ENCODE measurements at regions not wholly inside any gene's neighbourhood (a gene's known extent, or its start where the extent isn't known, plus 50 kb on each side); places are given as distances from the start of the nearest gene placed in this dataset.

GRCh38 chr4:175424111-175424510 lies 388.0 kb downstream of the GPM6A start:
- Mint-ChIP-seq H3K36me3 (ENCODE audit: low read depth) (peaks cover 3% of the 10 kb centered on the region), H3K27ac (ENCODE audit: unreplicated experiment) (peak overlapping the region; percentile 3), H3K4me3 (ENCODE audit: unreplicated experiment) (no peak overlapping the region), H3K27me3 (ENCODE audit: low read depth) (no peaks in the 10 kb centered on the region), H3K4me1 (ENCODE audit: low read depth) (peaks cover 51% of the 10 kb centered on the region), H3K9me3 (ENCODE audit: low read depth) (peaks cover 13% of the 10 kb centered on the region)
- DNase-seq (ENCODE audit: low spot score), result no peak
- no peak for TF ChIP-seq CTCF (IDR thresholded peaks at IDR 0.05)

GRCh38 chr4:175427751-175428150 lies 384.3 kb downstream of the GPM6A start:
- TF ChIP-seq CTCF (IDR thresholded peaks at IDR 0.05), result no peak
- no peak overlapping the region for H3K27ac Mint-ChIP-seq (ENCODE audit: unreplicated experiment)
- no peak for DNase-seq (ENCODE audit: low spot score)
- peaks cover 10% of the 10 kb centered on the region for H3K9me3 Mint-ChIP-seq (ENCODE audit: low read depth)
- H3K4me1 Mint-ChIP-seq (ENCODE audit: low read depth), result peaks cover 17% of the 10 kb centered on the region
- peaks cover 3% of the 10 kb centered on the region for H3K36me3 Mint-ChIP-seq (ENCODE audit: low read depth)
- H3K4me3 Mint-ChIP-seq (ENCODE audit: unreplicated experiment), result no peak overlapping the region
- no peaks in the 10 kb centered on the region for H3K27me3 Mint-ChIP-seq (ENCODE audit: low read depth)

GRCh38 chr4:175431694-175432093 lies 380.4 kb downstream of the GPM6A start:
- Mint-ChIP-seq H3K27ac (ENCODE audit: unreplicated experiment) (no peak overlapping the region), H3K9me3 (ENCODE audit: low read depth) (no peaks in the 10 kb centered on the region), H3K36me3 (ENCODE audit: low read depth) (no peaks in the 10 kb centered on the region), H3K27me3 (ENCODE audit: low read depth) (no peaks in the 10 kb centered on the region), H3K4me3 (ENCODE audit: unreplicated experiment) (no peak overlapping the region), H3K4me1 (ENCODE audit: low read depth) (no peaks in the 10 kb centered on the region)
- no peak for DNase-seq (ENCODE audit: low spot score)
- TF ChIP-seq CTCF (IDR thresholded peaks at IDR 0.05), result no peak

- TF ChIP-seq CTCF (IDR thresholded peaks at IDR 0.05), result no peak
- no peak for DNase-seq (ENCODE audit: low spot score)
- Mint-ChIP-seq H3K4me3 (ENCODE audit: unreplicated experiment) (no peak overlapping the region), H3K9me3 (ENCODE audit: low read depth) (no peaks in the 10 kb centered on the region), H3K27ac (ENCODE audit: unreplicated experiment) (no peak overlapping the region), H3K4me1 (ENCODE audit: low read depth) (no peaks in the 10 kb centered on the region), H3K27me3 (ENCODE audit: low read depth) (no peaks in the 10 kb centered on the region), H3K36me3 (ENCODE audit: low read depth) (no peaks in the 10 kb centered on the region)
Observed at GRCh38 chr4:175435381-175435783, 376.7 kb downstream of the GPM6A start.

- no peak for DNase-seq (ENCODE audit: low spot score)
- Mint-ChIP-seq H3K9me3 (ENCODE audit: low read depth) (no peaks in the 10 kb centered on the region), H3K27ac (ENCODE audit: unreplicated experiment) (no peak overlapping the region), H3K27me3 (ENCODE audit: low read depth) (no peaks in the 10 kb centered on the region), H3K36me3 (ENCODE audit: low read depth) (no peaks in the 10 kb centered on the region), H3K4me3 (ENCODE audit: unreplicated experiment) (no peak overlapping the region), H3K4me1 (ENCODE audit: low read depth) (peaks cover 6% of the 10 kb centered on the region)
- TF ChIP-seq CTCF (IDR thresholded peaks at IDR 0.05), result no peak
Observed at GRCh38 chr4:175436196-175436595, 375.9 kb downstream of the GPM6A start.

Measured in chondrocyte (in vitro differentiated cells).